HL-60 (cell line): ENCODE measurements at regions not wholly inside any gene's neighbourhood (a gene's known extent, or its start where the extent isn't known, plus 50 kb on each side); places are given as distances from the start of the nearest gene placed in this dataset.

Source experiments
- GABPA ChIP-seq: IDR thresholded peaks from 2 replicates; pipeline ENCODE4 v1.6.1; 2012; ENCODE audit warnings: low read depth
- SPI1 ChIP-seq: IDR thresholded peaks from 2 replicates; pipeline ENCODE4 v1.6.1; 2012; ENCODE audit warnings: low read depth, mild to moderate bottlenecking, borderline replicate concordance

DNA sequence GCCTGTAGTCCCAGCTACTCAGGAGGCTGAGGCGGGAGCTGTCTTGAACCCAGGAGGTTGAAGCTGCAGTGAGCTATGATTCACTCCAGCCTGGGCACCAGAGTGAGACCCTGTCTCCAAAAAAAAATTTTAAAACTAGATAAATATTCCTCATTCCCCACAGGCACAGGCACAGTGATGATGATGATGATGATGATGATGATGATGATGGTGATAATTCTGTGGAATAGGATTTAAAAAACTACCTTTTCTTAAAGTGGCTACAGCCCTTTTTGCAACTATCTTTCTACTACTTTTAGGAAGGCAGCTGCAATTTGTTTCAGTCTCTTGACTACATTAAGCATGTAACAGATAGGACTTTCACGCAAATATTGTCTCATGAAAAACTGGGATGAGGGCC is 76.6 kb upstream of the SCAF8 start:
- no peak for TF ChIP-seq SPI1
- no peak for TF ChIP-seq GABPA
